GM21390 (cell line): ENCODE measurements at regions not wholly inside any gene's neighbourhood (a gene's known extent, or its start where the extent isn't known, plus 50 kb on each side); places are given as distances from the start of the nearest gene placed in this dataset.
A peak's percentile ranks its signal among the peaks of the same experiment; 100 is the strongest.
"Not testable (repeated sequence)": the region's sequence is repeated elsewhere in the genome, so short reads cannot be mapped to it uniquely, and the experiment has no call there.

ENCODE experiments used
- ATAC-seq: cut with Tn5 transposase; IDR thresholded peaks from one replicate; pipeline ENCODE4 v1.9.1; 2021; ENCODE audit not compliant: unreplicated experiment

GRCh38 chr20:24831232-24831631 lies 117.8 kb upstream of the CST7 start:
- ATAC-seq: no peak

GRCh38 chr20:24832518-24832917 lies 116.6 kb upstream of the CST7 start:
- no peak for ATAC-seq

GRCh38 chr20:24833592-24833991 lies 115.5 kb upstream of the CST7 start:
- ATAC-seq: no peak

- no peak for ATAC-seq
Measured at GRCh38 chr20:24834310-24834709, 114.8 kb upstream of the CST7 start.

- no peak for ATAC-seq
Measured at GRCh38 chr20:24835195-24835594, 113.9 kb upstream of the CST7 start.

GRCh38 chr20:24836041-24836533 lies 113.0 kb upstream of the CST7 start:
- ATAC-seq: no peak

GRCh38 chr20:24836661-24837299 lies 112.3 kb upstream of the CST7 start:
- no peak for ATAC-seq

GRCh38 chr20:24837781-24838450 lies 111.2 kb upstream of the CST7 start:
- no peak for ATAC-seq

GRCh38 chr20:24838546-24839535 lies 110.2 kb upstream of the CST7 start:
- ATAC-seq: no peak

GRCh38 chr20:24840121-24840713 lies 108.9 kb upstream of the CST7 start:
- no peak for ATAC-seq

GRCh38 chr20:24842274-24842917 lies 106.7 kb upstream of the CST7 start:
- ATAC-seq: no peak

- ATAC-seq: peak; percentile 93
Measured at GRCh38 chr20:24842918-24843715, 106.0 kb upstream of the CST7 start.

- ATAC-seq: no peak
Measured at GRCh38 chr20:24850176-24850575, 98.9 kb upstream of the CST7 start.

GRCh38 chr20:24851346-24852019 lies 97.6 kb upstream of the CST7 start:
- no peak for ATAC-seq

GRCh38 chr20:24853916-24854315 lies 95.2 kb upstream of the CST7 start:
- ATAC-seq: no peak

GRCh38 chr20:24855848-24856247 lies 93.2 kb upstream of the CST7 start:
- no peak for ATAC-seq

GRCh38 chr20:24858500-24858899 lies 90.6 kb upstream of the CST7 start:
- ATAC-seq: not testable (repeated sequence)

- no peak for ATAC-seq
Measured at GRCh38 chr20:24859539-24859938, 89.5 kb upstream of the CST7 start.

GRCh38 chr20:24862186-24862585 lies 86.9 kb upstream of the CST7 start:
- no peak for ATAC-seq
